ENCODE measurements at regions not wholly inside any gene's neighbourhood (a gene's known extent, or its start where the extent isn't known, plus 50 kb on each side); places are given as distances from the start of the nearest gene placed in this dataset.
A peak's percentile ranks its signal among the peaks of the same experiment; 100 is the strongest.

DNA sequence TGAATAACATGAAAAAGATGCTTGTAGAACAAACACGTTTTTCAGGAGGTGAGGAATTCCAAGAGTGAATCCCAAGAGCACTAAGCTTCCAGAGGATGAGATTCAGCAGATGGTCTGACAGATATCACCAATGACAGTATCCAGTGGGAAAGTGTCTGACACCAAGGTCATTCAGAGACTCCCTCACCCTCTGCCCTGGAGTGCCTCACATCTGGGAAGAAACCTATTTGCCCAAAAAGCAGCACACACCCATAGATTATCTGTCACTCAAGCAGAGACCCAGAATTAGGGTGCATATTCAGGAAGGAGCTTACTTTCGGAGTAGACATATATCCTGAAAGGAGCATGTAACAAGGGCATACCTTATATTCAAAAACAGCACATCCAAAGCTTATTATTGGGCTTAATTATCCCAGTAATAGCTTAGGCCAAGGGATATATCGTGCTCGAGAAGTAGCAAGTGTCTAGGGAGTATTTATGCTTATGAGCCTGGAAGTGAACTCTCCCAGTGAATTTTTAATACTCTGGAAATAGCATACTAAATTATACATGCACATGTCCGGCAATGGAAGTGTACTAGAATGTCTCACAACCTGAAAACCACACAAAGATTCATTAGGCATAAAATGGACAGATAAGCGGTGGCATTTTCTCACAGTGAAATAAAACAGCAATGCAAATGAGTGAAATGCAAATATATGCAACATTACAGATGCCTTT lies 998.1 kb upstream of the TMEM132C start:
- DNase-seq (ENCODE audit: low spot score), result no peak

DNA sequence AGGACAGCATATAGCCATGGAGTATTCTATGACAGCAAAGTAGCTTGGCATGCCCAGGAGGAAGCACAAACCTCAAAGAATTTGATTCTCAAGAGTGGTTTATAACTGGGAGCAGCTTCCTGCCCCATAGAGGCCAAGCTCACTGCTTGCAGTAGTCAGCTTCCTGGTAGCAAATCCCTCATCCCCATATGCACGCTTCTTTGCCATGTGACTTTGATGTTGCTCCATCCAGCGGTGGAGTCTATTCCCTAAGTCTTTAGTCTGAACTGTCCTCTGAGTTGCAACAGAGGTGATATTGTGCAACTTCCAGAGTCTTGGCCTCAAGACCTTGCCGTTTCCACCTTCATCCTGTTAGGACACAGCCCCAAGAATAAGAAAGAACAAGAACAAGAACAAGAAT lies 996.8 kb upstream of the TMEM132C start:
- no peak for DNase-seq (ENCODE audit: low spot score)

DNA sequence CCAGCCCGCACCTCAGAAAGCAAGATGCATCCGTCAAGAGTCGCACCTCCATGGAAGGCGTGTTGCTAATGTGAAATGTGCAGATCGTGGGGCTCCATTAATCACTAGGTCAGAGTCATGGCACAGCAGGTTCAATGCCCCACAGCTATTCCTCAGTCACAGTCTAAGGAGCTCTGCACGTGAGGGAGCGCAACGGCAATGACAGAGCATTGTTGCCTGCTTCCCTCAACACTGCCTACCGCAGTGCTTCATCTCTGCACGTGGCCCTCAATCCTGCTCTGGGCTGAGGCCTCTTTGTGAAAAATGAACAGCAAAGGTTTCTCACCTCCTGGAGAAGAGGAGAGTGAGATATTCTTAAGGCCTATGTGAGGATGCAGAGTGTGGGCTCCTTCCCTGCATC lies 995.2 kb upstream of the TMEM132C start:
- no peak for DNase-seq (ENCODE audit: low spot score)

GRCh38 chr12:127272864-127273263 lies 994.1 kb upstream of the TMEM132C start:
- DNase-seq (ENCODE audit: low spot score), result no peak

DNA sequence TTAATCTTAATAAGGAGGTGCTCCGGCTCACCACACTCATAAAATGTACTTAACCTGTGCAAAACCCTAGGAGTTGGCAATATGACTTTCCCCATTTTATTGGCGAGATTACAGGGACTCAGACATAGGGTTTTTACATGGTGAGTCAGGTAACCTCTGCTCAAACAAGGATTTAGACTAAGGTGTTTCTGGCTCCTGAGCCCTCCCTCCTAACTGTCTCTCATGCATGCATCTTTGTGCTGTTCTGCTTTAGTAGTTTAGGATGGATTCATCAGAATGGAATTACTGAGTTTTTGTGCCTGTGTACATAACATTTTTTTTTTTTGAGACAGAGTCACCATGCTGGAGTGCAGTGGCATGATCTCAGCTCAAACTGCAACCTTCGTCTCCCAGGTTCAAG lies 993.3 kb upstream of the TMEM132C start:
- no peak for DNase-seq (ENCODE audit: low spot score)

- DNase-seq (ENCODE audit: low spot score), result no peak
These were observed 991.6 kb upstream of the TMEM132C start for GRCh38 chr12:127275416-127275815.

- no peak for DNase-seq (ENCODE audit: low spot score)
These were observed 989.1 kb upstream of the TMEM132C start for GRCh38 chr12:127277882-127278281.

DNA sequence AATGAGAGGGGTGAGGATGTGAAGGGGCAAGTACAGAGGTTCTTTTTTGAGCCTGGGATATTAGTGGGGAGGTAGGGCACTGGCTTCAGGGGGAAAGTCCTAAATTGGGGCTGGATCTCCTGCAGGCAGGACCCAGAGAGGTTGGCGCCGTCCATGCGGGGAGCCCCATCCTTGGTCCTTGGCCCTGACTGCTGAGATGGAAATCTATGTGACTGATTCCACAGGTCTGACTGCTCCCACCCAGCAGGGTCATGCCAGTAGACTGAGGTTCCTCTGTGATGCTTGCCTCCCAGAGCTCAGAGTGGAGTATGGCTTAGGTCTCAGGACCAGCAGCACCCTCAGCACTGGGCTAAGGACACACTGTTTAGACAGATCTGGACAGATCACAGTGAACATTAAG lies 988.6 kb upstream of the TMEM132C start:
- DNase-seq (ENCODE audit: low spot score), result no peak

DNA sequence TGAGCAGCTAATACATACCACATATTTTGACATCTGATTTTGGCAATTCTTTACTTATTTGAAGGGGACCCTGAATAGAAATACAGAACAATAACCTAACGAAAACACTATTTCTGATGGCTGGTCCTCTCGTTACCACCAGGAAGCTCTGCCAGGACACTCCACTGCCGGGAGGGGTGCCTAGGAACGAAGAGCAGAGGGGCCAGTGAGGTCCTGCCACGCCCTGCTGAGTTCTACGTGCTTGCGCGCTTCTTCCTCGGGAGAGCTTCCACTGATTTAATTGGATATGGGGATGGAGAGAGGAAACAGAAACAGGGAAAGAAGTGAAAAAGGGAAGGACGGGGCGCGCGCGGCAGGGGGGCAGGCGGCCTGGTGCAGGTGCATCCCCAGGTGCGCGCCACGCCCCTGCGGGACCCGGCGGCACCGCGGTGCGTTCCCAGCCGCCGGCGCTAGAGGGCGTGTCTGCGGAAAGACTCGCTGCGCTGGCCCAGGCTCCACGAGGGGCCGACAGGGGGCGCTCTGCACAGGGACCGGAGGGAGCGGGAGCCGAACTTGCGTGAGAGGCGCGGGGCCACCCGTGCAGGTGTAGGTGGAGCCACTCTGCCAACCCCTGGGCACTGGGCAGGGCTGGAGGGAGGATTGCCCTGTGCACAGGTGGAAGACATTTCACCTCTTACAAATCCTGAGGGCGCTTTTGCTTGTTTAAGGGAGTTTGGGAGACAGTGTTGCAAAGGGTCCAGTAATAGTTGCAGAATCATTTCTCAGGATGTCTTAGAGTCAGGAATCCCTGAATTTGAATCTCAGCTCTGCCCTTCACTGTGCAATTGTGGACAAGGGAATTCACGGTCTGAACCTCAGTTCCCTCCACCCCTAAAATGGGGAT lies 986.3 kb upstream of the TMEM132C start:
- peak; percentile 7 for DNase-seq (ENCODE audit: low spot score)

DNA sequence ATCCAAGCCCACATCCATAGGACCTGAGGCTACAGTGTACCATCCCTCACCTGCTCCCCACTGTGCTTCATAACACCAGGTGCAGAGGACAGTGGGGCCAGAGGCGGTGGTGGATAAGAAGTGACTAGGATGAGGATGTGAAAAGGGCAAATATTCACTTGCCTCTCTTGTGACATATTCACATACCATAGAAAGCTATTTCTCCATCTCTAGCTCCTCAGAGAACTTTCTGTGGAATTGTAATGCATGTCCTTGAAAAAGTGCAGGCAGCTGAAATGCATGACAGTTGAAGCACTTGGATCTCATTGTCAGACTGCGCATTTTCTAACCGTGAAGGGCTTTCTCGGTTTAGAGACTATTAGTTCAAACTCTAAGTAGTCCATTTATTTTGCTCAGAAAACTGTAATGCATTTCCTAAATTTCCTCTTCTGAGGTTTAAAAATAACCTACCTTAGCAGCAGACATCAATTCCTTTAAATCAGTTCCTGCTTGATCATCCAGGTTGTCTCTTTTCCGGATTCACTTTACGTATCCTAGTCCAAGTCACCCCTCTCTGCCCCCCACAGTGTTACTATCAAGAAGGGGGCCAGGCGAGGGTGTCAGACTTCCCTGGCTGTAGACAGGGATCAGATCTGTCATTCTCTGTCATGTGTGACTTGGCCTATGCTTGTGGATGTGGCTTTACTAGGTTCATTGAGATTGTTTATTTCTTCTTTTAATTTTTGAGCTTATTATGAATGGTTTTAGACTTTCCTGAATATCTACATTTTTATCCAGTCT lies 984.0 kb upstream of the TMEM132C start:
- DNase-seq (ENCODE audit: low spot score), result no peak

- DNase-seq (ENCODE audit: low spot score), result no peak
These were observed 982.9 kb upstream of the TMEM132C start for GRCh38 chr12:127284021-127284420.

DNA sequence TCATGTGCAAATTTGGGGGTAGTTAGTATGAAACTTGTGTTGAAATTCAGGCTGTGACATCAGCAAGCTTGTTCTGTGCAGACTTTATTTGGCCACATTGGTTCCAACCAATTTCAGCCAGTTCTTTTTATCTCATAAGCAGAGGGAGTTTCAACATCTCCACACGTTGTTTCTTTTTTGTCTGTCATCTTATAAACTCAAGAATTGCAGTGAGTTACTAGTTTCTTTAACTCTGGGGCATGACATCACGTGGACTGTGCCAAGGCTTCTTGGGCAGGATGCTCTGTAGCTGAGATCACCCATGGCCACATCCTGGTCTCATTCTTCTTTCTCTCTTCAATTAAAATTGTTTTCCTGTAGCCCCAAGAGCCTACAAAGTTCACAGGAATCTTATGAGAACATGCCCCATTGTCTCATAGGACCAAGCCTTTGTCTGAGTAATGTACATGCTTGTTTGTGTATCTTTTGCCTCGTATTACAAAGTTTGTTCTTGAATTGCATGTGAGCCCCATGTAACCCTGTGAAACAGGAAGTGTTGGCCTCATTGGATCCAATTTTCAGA lies 982.0 kb upstream of the TMEM132C start:
- no peak for DNase-seq (ENCODE audit: low spot score)

GRCh38 chr12:127286281-127286680 lies 980.7 kb upstream of the TMEM132C start:
- DNase-seq (ENCODE audit: low spot score), result no peak

- DNase-seq (ENCODE audit: low spot score), result no peak
These were observed 979.7 kb upstream of the TMEM132C start for GRCh38 chr12:127287256-127287655.

DNA sequence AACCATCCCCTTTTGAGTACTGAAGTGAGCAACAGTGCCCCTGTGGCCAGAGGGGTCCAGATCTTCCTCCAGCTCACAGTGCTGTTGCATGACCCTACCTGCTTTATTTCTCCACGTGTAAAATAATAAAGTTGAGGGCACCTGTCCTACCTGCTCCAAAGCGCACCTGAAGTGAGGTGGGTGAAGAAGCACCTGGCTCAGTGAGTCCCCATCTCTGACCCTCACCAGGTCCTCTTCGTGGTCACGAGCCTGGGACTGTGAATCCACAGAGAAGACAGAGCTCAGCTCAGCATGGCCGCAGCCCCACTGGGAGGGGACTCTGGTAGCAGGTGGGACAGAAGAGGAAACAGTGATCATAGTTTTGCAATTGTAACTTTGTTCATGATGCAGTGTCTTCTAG lies 976.7 kb upstream of the TMEM132C start:
- no peak for DNase-seq (ENCODE audit: low spot score)

- DNase-seq (ENCODE audit: low spot score), result no peak
These were observed 974.2 kb upstream of the TMEM132C start for GRCh38 chr12:127292736-127293135.

- DNase-seq (ENCODE audit: low spot score), result peak; percentile 29
These were observed 973.3 kb upstream of the TMEM132C start for GRCh38 chr12:127293507-127294310.

DNA sequence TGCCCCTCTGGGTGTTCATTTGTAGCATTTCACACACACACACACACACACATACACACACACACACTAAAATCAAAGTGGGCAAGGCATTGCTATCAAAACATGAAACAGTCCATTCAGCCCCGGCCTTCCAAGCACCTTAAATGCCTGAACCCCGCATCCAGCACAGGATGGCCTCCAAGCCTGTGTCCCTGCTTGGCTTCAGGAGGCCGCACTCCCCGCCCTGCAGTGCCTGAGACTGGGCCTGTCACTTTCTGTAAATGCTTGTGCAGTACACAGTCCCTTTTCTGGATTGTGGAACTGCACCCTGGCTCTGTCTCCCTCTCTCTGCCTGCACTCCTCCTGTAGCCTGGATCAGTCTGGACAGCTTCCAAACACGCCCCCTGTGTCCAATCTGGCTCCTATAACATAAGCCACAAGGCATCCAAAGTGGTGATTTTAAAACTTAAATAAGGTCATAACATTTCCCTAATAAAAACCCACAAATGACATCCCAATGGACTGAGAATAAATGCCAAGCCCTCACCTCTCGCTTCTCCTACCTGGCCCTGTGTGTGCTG lies 972.2 kb upstream of the TMEM132C start:
- DNase-seq (ENCODE audit: low spot score), result no peak

GRCh38 chr12:127295630-127296029 lies 971.3 kb upstream of the TMEM132C start:
- no peak for DNase-seq (ENCODE audit: low spot score)

- no peak for DNase-seq (ENCODE audit: low spot score)
These were observed 970.4 kb upstream of the TMEM132C start for GRCh38 chr12:127296591-127296990.

DNA sequence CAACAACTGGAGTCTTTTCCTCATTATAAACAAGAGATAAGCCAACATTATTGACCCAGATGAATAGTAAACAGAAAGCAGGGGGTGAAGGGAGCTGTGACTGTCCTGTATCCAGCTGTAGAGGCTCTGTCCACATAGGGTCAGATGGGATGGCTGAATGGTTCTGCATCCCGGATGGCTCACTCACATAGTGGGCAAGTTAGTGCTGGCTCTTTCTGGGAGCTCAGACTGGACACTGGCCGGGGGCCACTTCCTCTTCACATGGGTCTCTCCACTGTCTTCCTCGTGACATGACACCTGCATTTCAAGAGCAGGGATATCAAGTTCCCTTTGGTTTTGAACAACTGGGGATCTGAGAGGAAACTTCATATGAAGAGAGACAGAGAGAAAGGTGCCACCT lies 969.6 kb upstream of the TMEM132C start:
- no peak for DNase-seq (ENCODE audit: low spot score)
